HG03457 (cell line): ENCODE measurements at regions not wholly inside any gene's neighbourhood (a gene's known extent, or its start where the extent isn't known, plus 50 kb on each side); places are given as distances from the start of the nearest gene placed in this dataset.
"Not testable (repeated sequence)": the region's sequence is repeated elsewhere in the genome, so short reads cannot be mapped to it uniquely, and the experiment has no call there.

ENCODE experiments used
- ATAC-seq: cut with Tn5 transposase; IDR thresholded peaks from one replicate; pipeline ENCODE4 v1.9.1; 2021; ENCODE audit warnings: moderate number of reproducible peaks; ENCODE audit not compliant: unreplicated experiment

GRCh38 chr2:140178234-140178633, 1398.0 kb upstream of the NXPH2 start:
- ATAC-seq = no peak

- ATAC-seq = no peak
Measured at GRCh38 chr2:140177086-140177485, 1396.9 kb upstream of the NXPH2 start.

GRCh38 chr2:140173790-140174189, 1393.6 kb upstream of the NXPH2 start:
- no peak for ATAC-seq

- no peak for ATAC-seq
Measured at GRCh38 chr2:140164449-140164848, 1384.3 kb upstream of the NXPH2 start.

- ATAC-seq = no peak
Measured at GRCh38 chr2:140158259-140158658, 1378.1 kb upstream of the NXPH2 start.

GRCh38 chr2:140157816-140158215, 1377.6 kb upstream of the NXPH2 start:
- ATAC-seq = no peak

GRCh38 chr2:140154706-140155105, 1374.5 kb upstream of the NXPH2 start:
- ATAC-seq = no peak

GRCh38 chr2:140154271-140154670, 1374.1 kb upstream of the NXPH2 start:
- ATAC-seq = no peak

- no peak for ATAC-seq
Measured at GRCh38 chr2:140144611-140145010, 1364.4 kb upstream of the NXPH2 start.

- no peak for ATAC-seq
Measured at GRCh38 chr2:140138736-140139135, 1358.5 kb upstream of the NXPH2 start.

GRCh38 chr2:140136861-140137260, 1356.7 kb upstream of the NXPH2 start:
- ATAC-seq = no peak

GRCh38 chr2:140136366-140136765, 1356.2 kb upstream of the NXPH2 start:
- no peak for ATAC-seq

- no peak for ATAC-seq
Measured at GRCh38 chr2:140128909-140129308, 1348.7 kb upstream of the NXPH2 start.

GRCh38 chr2:140122001-140122400, 1341.8 kb upstream of the NXPH2 start:
- no peak for ATAC-seq

GRCh38 chr2:140117386-140117785, 1337.2 kb upstream of the NXPH2 start:
- no peak for ATAC-seq

GRCh38 chr2:140108706-140109475, 1328.7 kb upstream of the NXPH2 start:
- ATAC-seq = no peak

- no peak for ATAC-seq
Measured at GRCh38 chr2:140091926-140092325, 1311.7 kb upstream of the NXPH2 start.

- no peak for ATAC-seq
Measured at GRCh38 chr2:140086964-140087363, 1306.8 kb upstream of the NXPH2 start.

- ATAC-seq = no peak
Measured at GRCh38 chr2:140085674-140086073, 1305.5 kb upstream of the NXPH2 start.

- ATAC-seq = no peak
Measured at GRCh38 chr2:140079038-140079437, 1298.8 kb upstream of the NXPH2 start.

- ATAC-seq = no peak
Measured at GRCh38 chr2:140076164-140076563, 1296.0 kb upstream of the NXPH2 start.

- not testable (repeated sequence) for ATAC-seq
Measured at GRCh38 chr2:140073763-140074162, 1293.6 kb upstream of the NXPH2 start.

GRCh38 chr2:140067661-140068060, 1287.5 kb upstream of the NXPH2 start:
- ATAC-seq = no peak
